ENCODE measurements at regions not wholly inside any gene's neighbourhood (a gene's known extent, or its start where the extent isn't known, plus 50 kb on each side); places are given as distances from the start of the nearest gene placed in this dataset.

DNA sequence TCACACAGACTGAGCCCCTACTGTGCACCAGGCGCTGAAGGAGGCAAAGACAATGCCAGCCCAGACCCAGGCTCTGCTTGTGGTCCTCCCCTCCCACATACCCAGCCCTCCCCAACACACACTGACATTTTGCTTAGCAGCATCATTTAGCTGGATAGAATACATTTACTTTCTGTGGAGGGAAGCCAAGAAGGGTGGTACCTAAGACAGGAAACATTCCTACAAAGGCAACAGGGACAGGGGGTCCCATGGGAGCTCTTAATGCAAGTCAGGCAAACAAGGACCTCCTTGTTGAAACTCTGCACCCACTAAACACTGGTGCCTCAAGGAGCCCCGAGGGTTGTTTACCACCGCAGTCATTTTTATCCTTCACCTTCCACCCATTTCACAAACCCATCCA lies 77.0 kb upstream of the ZNF507 start:
- H3K27me3 Mint-ChIP-seq (ENCODE audit: insufficient read depth) = peaks cover 13% of the 10 kb centered on the region
- no peaks in the 10 kb centered on the region for H3K4me1 Mint-ChIP-seq (ENCODE audit: low read depth)

DNA sequence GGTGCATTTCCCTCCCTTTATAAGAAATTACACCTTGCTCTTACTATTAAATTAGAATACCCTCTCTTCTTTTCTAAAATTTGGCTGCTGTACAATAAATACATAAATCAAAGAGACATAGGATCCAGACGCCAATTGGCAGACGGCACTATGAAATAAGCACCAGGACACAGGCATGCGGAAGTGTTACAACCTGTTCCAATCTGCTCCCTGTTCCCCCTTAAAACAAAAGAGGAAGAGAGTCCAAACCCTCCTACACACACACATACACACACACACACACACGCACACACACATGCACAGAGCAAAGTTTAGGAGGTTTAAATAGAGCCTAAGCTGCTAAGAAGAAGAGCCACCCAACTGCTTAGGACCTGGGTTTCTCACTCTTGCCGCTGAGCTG lies 75.6 kb upstream of the ZNF507 start:
- H3K27me3 Mint-ChIP-seq (ENCODE audit: insufficient read depth) = peaks cover 9% of the 10 kb centered on the region
- DNase-seq = no peak
- H3K4me1 Mint-ChIP-seq (ENCODE audit: low read depth) = no peaks in the 10 kb centered on the region
- H3K4me3 Mint-ChIP-seq = no peak overlapping the region
- no peaks in the 10 kb centered on the region for H3K36me3 Mint-ChIP-seq (ENCODE audit: low read depth)
- TF ChIP-seq, protein P1, sequence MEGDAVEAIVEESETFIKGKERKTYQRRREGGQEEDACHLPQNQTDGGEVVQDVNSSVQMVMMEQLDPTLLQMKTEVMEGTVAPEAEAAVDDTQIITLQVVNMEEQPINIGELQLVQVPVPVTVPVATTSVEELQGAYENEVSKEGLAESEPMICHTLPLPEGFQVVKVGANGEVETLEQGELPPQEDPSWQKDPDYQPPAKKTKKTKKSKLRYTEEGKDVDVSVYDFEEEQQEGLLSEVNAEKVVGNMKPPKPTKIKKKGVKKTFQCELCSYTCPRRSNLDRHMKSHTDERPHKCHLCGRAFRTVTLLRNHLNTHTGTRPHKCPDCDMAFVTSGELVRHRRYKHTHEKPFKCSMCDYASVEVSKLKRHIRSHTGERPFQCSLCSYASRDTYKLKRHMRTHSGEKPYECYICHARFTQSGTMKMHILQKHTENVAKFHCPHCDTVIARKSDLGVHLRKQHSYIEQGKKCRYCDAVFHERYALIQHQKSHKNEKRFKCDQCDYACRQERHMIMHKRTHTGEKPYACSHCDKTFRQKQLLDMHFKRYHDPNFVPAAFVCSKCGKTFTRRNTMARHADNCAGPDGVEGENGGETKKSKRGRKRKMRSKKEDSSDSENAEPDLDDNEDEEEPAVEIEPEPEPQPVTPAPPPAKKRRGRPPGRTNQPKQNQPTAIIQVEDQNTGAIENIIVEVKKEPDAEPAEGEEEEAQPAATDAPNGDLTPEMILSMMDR (IDR thresholded peaks at IDR 0.05) = no peak
- H3K27ac Mint-ChIP-seq = no peak overlapping the region
- H3K9me3 Mint-ChIP-seq = no peaks in the 10 kb centered on the region; the same call in 1 of the 2 replicates

More for the DNA sequence above, 77.0 kb upstream of the ZNF507 start:
- H3K36me3 Mint-ChIP-seq (ENCODE audit: low read depth) = no peaks in the 10 kb centered on the region
- H3K9me3 Mint-ChIP-seq = no peaks in the 10 kb centered on the region; the same call in 1 of the 2 replicates
- no peak overlapping the region for H3K4me3 Mint-ChIP-seq
- TF ChIP-seq, protein P1 (IDR thresholded peaks at IDR 0.05) = no peak
- no peak overlapping the region for H3K27ac Mint-ChIP-seq
- no peak for DNase-seq

DNA sequence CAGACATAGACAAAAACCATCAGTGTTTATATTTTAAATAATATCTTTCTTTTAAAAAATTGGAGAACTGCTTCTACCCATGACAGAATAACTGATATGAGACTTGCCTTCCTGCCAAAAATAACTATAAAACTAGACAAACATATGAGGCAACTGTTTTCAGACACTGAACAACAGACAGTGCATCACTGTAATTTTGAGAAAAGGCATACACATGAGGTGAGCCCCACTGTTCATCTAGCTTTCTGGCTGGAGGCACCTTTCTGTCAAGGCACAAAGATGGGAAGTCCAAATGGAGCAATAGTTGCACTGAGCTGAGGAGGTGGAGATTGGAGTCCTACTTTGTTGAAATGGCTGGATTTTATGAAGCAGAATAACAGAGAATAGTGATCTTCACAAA lies 71.9 kb upstream of the ZNF507 start:
- Mint-ChIP-seq H3K4me3 (no peak overlapping the region), H3K36me3 (ENCODE audit: low read depth) (no peaks in the 10 kb centered on the region), H3K4me1 (ENCODE audit: low read depth) (no peaks in the 10 kb centered on the region), H3K9me3 (no peaks in the 10 kb centered on the region; the same call in 1 of the 2 replicates), H3K27me3 (ENCODE audit: insufficient read depth) (peaks cover 9% of the 10 kb centered on the region), H3K27ac (no peak overlapping the region)
- TF ChIP-seq, protein P1 (IDR thresholded peaks at IDR 0.05) = no peak
- DNase-seq = no peak

DNA sequence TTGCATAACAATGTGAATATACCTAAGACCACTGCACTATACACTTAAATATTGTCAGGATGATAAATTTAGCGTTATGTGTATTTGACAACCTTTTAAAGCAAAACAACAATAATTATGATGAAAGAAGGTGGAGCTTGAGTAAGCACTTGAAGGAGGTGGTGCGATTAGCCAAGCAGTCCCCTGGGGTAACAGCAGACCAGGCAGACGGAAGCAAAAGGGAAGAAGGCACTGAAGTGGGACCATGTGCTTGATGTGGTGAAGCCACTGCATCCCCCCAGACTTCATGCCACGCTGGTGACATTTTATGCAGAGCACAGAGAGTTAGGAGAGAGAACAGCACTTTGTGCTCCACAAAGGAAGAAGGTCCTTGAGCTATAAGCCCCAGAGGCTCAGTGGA lies 58.3 kb upstream of the ZNF507 start:
- TF ChIP-seq, protein P1 (IDR thresholded peaks at IDR 0.05) = no peak
- DNase-seq = no peak
- no peaks in the 10 kb centered on the region for H3K36me3 Mint-ChIP-seq (ENCODE audit: low read depth)
- no peak overlapping the region for H3K4me3 Mint-ChIP-seq
- no peaks in the 10 kb centered on the region for H3K9me3 Mint-ChIP-seq
- H3K27ac Mint-ChIP-seq = no peak overlapping the region
- no peaks in the 10 kb centered on the region for H3K4me1 Mint-ChIP-seq (ENCODE audit: low read depth)
- H3K27me3 Mint-ChIP-seq (ENCODE audit: insufficient read depth) = peaks cover 5% of the 10 kb centered on the region

DNA sequence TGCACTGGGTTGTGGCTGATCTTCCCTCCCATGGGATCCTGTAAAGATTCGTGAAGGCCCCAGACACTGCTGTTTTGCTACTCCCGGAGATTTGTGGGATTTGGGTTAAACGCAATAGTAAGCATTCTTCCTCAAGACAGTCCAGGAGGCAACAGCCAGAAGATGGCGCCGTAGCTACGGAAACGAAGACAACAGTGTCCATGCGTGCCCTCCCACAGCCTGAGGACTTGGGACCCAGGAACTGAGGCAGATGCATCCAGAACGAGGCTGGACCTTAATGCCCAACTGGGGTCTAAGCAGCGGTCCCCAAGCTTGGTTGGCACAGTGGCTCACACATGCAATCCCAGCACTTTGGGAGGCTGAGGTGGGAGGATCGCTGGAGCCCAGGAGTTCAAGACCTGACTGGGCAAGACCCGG lies 57.6 kb upstream of the ZNF507 start:
- no peaks in the 10 kb centered on the region for H3K36me3 Mint-ChIP-seq (ENCODE audit: low read depth)
- H3K27ac Mint-ChIP-seq = no peak overlapping the region

More for the DNA sequence above, 57.6 kb upstream of the ZNF507 start:
- TF ChIP-seq, protein P1 (IDR thresholded peaks at IDR 0.05) = peak; percentile 69
- no peaks in the 10 kb centered on the region for H3K4me1 Mint-ChIP-seq (ENCODE audit: low read depth)
- DNase-seq = peak; percentile 36
- H3K27me3 Mint-ChIP-seq (ENCODE audit: insufficient read depth) = peaks cover 5% of the 10 kb centered on the region
- H3K4me3 Mint-ChIP-seq = no peak overlapping the region
- H3K9me3 Mint-ChIP-seq = no peaks in the 10 kb centered on the region

Data from HFFc6 (cell line).